IMR-90 (cell line): ENCODE measurements at regions not wholly inside any gene's neighbourhood (a gene's known extent, or its start where the extent isn't known, plus 50 kb on each side); places are given as distances from the start of the nearest gene placed in this dataset.

ENCODE experiments used
- BHLHE40 ChIP-seq: fragments of 150-350 bp; IDR thresholded peaks from 2 replicates; pipeline ENCODE4 v1.6.1; 2016; ENCODE audit warnings: mild to moderate bottlenecking, low read depth, low read length
- CEBPB ChIP-seq: IDR thresholded peaks from 2 replicates; pipeline ENCODE4 v1.6.1; 2012; ENCODE audit warnings: low read depth, low read length, improper control_type of control experiment
- CHD1 ChIP-seq: IDR thresholded peaks from 2 replicates; pipeline ENCODE4 v1.6.1; 2012; ENCODE audit warnings: low read depth, low read length, improper control_type of control experiment
- FOS ChIP-seq: fragments of 150-350 bp; IDR thresholded peaks from 2 replicates; pipeline ENCODE4 v1.6.1; 2016; ENCODE audit warnings: low read depth, low read length
- MXI1 ChIP-seq: IDR thresholded peaks from 2 replicates; pipeline ENCODE4 v1.6.1; 2012; ENCODE audit warnings: low read depth, mild to moderate bottlenecking, low read length, moderate library complexity, borderline replicate concordance
- POLR2A ChIP-seq: IDR thresholded peaks from 2 replicates; pipeline ENCODE4 v1.6.1; 2012; ENCODE audit warnings: mild to moderate bottlenecking, low read depth, low read length
- RAD21 ChIP-seq: IDR thresholded peaks from 2 replicates; pipeline ENCODE4 v1.6.1; 2012; ENCODE audit warnings: low read length, improper control_type of control experiment
- SMC3 ChIP-seq: fragments of 150-350 bp; IDR thresholded peaks from 2 replicates; pipeline ENCODE4 v1.6.1; 2016; ENCODE audit warnings: low read depth, mild to moderate bottlenecking, antibody characterized with exemption, low read length, moderate library complexity
- TF ChIP-seq, protein P1 (sequence below): conservative IDR thresholded peaks from 2 replicates; pipeline ENCODE4 v1.5.1; 2012; ENCODE audit warnings: mild to moderate bottlenecking, low read depth, low read length, improper control_type of control experiment
- TF ChIP-seq, protein P2 (sequence below): fragments of 150-350 bp; IDR thresholded peaks from 2 replicates; pipeline ENCODE4 v1.6.1; 2017; ENCODE audit warnings: mild to moderate bottlenecking, antibody characterized with exemption, low read length, low read depth
- TF ChIP-seq, protein P3 (sequence below): fragments of 150-350 bp; IDR thresholded peaks from 2 replicates; pipeline ENCODE4 v1.6.1; 2016; ENCODE audit warnings: low read depth, mild to moderate bottlenecking, low read length, moderate library complexity, borderline replicate concordance

GRCh38 chr17:34874478-34874877, 86.8 kb downstream of the CCT6B start:
- TF ChIP-seq MXI1 (no peak), POLR2A (no peak), BHLHE40 (no peak), RAD21 (no peak), CHD1 (no peak), SMC3 (no peak), CEBPB (no peak), FOS (no peak)
- TF ChIP-seq, protein P1, sequence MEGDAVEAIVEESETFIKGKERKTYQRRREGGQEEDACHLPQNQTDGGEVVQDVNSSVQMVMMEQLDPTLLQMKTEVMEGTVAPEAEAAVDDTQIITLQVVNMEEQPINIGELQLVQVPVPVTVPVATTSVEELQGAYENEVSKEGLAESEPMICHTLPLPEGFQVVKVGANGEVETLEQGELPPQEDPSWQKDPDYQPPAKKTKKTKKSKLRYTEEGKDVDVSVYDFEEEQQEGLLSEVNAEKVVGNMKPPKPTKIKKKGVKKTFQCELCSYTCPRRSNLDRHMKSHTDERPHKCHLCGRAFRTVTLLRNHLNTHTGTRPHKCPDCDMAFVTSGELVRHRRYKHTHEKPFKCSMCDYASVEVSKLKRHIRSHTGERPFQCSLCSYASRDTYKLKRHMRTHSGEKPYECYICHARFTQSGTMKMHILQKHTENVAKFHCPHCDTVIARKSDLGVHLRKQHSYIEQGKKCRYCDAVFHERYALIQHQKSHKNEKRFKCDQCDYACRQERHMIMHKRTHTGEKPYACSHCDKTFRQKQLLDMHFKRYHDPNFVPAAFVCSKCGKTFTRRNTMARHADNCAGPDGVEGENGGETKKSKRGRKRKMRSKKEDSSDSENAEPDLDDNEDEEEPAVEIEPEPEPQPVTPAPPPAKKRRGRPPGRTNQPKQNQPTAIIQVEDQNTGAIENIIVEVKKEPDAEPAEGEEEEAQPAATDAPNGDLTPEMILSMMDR, result no peak
- TF ChIP-seq, protein P2, sequence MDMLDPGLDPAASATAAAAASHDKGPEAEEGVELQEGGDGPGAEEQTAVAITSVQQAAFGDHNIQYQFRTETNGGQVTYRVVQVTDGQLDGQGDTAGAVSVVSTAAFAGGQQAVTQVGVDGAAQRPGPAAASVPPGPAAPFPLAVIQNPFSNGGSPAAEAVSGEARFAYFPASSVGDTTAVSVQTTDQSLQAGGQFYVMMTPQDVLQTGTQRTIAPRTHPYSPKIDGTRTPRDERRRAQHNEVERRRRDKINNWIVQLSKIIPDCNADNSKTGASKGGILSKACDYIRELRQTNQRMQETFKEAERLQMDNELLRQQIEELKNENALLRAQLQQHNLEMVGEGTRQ, result no peak
- TF ChIP-seq, protein P3, sequence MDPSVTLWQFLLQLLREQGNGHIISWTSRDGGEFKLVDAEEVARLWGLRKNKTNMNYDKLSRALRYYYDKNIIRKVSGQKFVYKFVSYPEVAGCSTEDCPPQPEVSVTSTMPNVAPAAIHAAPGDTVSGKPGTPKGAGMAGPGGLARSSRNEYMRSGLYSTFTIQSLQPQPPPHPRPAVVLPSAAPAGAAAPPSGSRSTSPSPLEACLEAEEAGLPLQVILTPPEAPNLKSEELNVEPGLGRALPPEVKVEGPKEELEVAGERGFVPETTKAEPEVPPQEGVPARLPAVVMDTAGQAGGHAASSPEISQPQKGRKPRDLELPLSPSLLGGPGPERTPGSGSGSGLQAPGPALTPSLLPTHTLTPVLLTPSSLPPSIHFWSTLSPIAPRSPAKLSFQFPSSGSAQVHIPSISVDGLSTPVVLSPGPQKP, result no peak
